HG02759 (cell line): ENCODE measurements at regions not wholly inside any gene's neighbourhood (a gene's known extent, or its start where the extent isn't known, plus 50 kb on each side); places are given as distances from the start of the nearest gene placed in this dataset.
"Not testable (repeated sequence)": the region's sequence is repeated elsewhere in the genome, so short reads cannot be mapped to it uniquely, and the experiment has no call there.

Experiments used
- ATAC-seq: cut with Tn5 transposase; IDR thresholded peaks from one replicate; pipeline ENCODE4 v1.9.1; 2021; ENCODE audit warnings: mild to moderate bottlenecking, moderate library complexity; ENCODE audit not compliant: unreplicated experiment

DNA sequence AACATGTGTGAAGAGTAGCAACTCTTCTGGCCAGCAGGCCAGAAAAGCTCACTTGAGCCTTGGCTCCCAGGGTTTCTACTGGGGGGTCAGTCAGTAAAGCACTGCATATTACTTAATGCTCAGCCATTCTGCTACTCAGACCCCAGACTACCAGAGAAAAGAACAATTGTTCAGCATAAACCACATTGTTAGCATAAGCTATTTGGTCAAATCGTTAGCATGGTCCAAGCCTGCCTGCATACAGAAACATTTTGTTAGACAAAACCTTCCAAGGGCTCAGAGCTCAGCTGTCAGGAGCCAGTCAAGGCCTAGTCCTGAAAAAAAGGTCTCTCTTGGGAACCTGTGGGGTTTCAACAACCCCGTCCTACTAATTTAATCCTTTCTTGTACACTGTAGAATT, 449.3 kb downstream of the PRR16 start:
- ATAC-seq = no peak

DNA sequence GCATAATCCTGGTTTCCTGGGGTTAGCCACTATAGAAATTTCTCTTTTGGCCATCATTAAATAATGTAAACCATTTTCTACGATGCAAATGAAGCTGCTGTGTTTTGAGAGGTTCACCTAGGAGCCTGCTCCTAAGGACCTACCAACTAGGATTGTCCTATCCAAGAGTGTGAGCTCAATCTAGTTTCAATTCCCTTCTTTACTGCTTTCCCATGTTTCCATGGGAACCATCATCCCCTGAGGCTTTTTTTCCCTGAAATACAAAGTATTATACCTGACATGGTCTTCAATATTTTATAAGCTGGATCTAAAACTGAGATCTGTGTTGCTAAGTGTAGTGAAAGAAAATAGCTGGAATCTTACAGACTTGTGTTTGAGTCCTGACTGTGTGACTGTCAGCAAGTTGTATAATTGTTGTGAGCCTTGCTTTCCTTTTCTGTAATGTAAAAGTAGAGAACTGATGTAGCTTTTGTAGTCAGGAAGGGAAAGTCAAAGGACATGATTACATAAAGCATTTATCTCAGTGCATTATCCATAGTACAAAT, 453.2 kb downstream of the PRR16 start:
- ATAC-seq = no peak

DNA sequence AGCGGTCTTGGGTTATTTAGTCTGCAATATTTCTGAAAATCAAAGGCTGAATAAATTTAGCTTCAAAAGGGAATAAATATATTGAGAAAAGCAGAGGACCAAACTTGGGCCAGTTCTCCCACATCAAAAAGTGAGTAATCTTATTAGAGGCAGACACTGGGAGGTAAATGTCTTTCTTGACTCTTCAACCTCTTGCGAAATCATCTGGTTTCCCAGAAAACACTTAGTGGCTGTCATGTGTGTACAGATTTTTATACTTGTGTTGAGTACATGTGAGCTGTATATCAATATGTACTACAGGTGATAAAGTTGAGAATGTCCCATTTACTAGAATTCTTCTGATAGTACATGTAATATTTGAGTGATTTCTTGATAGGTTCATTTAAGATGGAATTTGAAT, 454.9 kb downstream of the PRR16 start:
- ATAC-seq = no peak

DNA sequence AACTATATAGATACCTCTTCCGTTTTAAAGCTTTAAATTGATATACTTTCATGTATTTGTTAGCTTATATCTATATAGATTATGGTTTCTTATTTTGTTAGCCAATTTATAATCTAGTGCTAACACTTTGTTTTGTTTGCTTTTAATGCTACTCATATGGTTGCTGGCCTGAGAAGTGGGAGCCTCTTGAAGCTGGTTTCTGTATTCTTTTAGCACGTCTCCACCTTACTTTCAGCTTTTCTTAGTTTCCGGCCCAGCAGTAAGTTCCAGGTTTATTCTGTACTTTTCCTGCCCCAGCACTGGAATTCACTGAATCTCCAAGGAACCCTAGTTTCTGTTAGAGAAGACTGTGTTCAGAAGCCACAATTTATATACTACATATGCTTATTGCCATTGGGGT, 458.9 kb downstream of the PRR16 start:
- no peak for ATAC-seq

DNA sequence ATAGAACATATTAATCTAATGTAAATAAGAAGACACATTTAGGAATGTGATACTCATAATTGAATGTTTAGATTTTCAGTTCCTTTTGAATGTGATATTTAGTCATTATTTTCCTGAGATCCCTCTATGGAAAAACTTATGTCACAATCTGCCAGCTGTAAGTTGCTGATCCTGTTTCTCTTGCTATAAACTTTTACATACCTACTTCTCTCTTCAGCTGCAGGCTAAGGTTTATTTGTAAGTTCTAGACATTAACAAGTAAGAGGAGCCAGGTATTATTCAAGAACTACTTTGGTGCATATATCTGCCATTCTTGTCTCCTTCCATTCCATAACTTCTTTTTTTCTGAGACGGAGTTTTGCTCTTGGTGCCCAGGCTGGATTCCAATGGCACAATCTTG, 462.4 kb downstream of the PRR16 start:
- ATAC-seq = no peak

DNA sequence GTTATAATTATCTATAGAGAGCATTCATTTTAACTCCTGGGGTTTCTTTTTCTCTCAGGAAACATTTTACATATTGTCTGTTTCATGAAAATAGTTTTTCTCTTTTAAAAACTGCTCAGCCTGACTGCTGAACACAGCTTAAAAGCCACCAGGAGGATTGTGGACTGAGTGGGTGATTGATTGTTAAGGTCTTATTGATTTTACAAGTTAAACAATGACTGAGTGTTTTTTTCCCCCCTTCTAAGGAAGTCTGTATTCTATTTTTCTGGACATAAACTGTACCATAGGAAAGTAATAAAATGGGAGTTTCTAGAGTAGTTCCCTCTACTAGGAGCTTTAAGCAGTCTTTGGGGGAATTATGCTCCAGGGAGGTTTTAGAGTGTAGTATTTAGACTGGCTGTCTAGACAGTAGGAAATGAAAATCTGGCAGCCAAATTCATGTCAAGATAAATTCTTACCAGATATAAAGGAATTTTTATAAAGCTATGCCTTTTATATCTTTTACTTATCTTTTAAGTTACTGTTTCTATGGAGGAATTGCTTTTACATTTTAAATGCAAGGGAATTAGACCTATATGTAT, 463.9 kb downstream of the PRR16 start:
- ATAC-seq = no peak

DNA sequence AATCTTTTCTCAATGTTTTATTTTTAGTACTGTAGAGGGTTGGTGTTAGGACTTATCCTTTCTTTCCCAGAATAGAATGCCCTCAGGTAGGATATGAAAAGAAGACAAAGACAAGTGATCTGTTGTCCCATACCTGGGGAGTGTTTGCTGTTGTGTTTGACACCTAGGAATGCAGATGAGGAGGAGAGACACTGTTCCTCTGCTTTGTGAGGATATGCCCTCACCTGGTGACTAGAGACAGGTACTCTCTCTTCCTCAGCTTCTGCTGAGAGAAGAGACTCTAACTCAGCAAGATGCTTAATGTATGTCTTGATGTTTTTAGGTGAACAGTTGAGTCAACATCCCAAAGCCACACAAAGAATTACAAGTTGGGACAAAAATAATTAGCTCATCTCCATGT, 468.4 kb downstream of the PRR16 start:
- ATAC-seq = no peak

DNA sequence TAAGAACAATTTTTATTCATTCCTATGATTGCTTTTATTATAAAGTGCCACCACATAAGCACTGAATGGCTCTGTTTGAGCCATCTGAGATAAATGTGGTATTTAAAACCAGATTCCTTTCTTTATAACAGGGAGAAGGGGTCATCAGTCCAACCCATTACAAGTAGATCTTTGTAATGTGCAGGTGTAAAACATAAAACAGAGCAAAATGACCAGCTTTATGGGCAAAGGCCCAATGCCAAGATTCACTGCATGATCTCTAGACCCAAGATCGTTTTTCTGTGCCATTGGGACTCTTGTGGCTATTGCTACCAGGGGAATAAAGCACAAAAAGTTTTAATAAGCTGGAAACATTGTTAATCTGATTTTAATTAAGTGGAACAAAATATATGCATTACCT, 469.9 kb downstream of the PRR16 start:
- no peak for ATAC-seq

DNA sequence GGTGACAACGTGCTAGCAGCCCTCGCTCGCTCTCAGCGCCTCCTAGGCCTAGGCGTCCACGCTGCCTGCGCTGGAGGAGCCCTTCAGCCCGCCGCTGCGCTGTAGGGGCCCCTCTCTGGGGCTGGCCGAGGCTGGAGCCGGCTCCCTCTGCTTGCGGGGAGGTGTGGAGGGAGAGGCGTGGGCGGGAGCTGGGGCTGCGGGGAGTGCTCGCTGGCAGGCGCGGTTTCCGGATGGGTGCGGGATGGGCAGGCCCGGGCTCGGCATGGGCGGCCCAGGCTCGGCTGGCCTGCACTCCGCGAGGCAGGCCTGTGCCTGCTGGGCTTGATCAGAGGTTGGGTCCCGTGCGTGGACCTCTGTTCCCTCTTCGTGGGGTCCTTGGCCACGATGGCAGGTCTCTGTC, 472.6 kb downstream of the PRR16 start:
- ATAC-seq = no peak

DNA sequence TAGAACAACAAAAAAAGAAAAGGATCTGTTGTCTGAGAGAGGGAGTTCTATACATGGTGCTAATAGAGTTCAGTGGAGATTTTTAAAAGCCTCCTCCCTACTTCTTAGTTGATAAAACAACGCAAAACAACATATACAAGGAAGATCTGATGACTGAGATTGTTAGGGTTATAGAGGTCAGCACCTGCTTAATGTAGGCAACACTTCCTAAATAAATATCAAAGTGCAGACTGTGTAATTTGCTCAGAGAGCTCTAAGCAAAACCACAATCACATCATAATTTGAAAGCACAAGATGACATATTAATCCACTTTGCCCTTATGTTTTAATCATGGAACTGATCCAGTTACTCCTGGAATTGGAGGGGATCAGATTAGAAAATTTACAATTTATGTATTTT, 474.5 kb downstream of the PRR16 start:
- ATAC-seq = no peak

DNA sequence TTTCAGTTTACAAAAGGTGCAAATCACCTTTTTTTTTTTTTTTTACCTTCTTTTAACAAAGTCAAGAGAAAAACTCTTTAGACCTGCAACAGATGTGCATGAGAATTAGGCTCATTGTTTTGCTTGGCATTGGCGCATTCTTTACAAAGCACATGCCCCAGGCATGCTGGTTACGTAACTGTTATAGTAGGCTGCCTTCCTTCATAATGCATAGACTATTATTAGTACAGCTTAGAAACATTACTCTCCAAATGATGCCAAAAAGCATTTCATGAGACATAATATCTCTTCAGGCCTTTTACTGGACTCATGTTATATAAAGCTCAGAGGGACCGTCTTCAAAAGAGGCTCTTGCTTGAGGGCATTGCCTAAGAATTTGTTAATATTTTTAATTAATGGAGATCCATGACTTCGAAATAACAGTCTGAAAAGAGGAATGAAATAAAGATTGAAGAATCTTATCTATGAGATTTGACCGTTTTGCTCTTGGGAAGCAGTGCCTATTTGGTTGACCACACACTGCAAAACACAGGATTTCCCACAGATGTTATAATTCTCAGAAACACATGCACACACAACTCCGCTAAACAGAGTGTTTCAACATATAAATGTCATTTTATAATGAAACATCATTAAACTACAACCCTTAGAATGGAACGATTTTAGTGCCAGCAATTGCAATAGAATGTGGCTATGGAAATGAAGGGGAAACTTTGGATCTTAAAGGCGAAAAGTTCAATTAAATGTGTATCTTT, 478.7 kb downstream of the PRR16 start:
- no peak for ATAC-seq

DNA sequence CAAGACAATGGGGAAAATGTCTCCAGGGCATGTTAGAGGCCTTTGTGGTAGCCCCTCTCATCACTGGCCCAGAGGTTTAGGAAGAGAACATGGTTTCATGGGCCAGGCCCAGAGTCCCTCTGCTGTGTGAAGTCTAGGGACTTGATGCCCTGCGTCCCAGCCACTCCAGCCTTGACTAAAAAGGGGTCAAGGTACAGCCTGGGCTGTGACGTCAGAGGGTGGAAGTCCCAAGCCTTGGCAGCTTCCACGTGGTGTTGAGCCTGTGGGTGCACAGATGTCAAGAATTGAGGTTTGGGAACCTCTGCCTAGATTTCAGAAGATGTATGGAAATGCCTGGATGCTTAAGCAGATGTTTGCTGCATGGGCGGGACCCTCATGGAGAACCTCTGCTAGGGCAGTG, 485.5 kb downstream of the PRR16 start:
- ATAC-seq = not testable (repeated sequence)

DNA sequence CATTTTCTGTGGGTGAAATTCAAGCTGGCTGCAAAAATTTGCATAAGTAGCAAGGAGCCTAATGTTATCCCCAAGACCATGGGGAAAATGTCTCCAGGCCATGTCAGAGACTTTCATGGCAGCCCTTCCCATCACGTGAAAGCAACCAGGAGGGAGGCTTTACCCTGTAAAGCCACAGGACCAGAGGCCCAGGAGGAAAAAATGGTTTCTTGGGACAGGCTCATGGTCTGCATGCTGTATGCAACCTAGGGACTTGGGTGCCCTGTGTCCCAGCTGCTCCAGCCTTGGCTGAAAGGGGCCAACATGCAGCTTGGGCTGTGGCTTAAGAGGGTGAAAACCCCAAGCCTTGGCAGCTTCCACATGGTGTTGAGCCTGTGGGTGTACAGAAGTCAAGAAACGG, 489.3 kb downstream of the PRR16 start:
- not testable (repeated sequence) for ATAC-seq

DNA sequence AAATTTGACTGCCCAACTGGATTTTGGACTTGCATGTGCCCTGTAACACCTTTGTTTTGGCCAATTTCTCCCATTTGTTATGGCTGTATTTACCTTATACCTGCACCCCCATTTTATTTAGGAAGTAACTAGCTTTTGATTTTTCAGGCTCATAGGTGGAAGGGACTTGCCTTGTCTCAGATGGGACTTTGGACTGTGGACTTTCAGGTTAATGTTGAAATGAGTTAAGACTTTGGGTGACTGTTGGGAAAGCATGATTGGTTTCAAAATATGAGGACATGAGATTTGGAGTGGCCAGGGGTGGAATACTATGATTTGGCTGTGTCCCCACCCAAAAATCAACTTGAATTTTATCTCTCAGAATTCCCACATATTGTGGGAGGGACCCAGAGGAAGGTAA, 490.2 kb downstream of the PRR16 start:
- ATAC-seq = no peak

DNA sequence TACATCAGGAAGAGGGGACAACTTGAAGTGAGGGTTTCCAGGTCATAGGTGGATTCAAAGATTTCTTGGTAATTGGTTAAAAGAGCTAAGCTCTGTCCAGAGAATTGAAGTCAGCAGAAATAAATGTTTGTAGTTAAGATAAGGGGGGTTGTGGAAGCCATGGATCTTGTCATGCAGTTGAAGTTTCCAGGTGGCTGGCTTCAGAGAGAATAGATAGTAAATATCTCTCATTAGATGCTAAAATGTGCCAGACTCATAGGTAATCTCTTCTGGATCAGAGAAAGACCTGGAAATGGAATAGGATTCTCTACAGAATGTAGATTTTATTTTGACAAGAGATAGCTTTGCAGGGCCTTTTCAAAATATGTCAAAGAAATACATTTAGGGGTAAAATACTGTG, 491.7 kb downstream of the PRR16 start:
- ATAC-seq = no peak

DNA sequence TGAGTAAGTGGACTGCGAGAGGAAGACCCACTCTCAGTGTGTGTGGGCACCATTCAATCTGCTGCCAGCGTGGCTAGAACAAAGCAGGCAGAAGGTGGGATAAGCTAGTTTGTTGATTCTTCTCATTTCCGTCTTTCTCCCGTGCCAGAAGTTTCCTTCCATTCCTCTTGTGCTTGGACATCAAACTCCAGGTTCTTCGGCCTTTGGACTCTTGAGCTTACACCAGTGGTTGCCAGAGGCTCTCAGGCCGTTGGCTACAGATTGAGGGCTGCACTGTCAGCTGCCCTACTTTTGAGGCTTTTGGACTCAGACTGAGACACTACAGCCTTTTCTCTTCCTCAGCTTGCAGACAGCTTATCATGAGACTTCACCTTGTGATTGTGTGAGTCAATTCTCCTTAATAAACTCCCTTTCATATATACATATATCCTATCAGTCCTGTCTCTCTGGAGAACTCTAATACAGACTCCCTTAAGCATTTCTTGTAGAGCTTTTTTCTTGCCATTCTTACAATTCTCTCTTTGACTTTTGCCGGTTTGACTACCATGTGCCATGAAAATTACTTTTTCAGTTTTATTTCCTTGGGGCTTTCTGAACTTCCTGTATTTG, 494.9 kb downstream of the PRR16 start:
- ATAC-seq = no peak

DNA sequence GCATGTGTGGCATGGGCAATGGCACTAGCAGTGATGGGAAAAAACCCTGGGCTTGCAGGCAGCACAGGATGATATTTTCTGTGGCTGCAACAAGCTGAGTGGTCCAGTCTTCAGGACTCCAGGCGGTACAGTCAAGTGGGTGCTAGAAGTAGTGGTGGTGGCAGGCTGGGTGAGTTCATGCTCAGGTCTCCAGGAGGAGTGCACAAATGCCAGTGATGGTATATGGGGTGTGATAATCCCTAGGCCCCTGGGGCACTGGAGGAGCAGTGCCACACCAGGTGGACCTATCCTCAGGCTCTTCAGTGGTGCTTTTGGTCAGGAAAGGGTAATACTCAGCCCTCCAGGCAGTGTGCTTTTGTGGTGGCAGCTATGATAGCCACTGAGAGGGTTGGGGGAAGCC, 496.4 kb downstream of the PRR16 start:
- no peak for ATAC-seq

DNA sequence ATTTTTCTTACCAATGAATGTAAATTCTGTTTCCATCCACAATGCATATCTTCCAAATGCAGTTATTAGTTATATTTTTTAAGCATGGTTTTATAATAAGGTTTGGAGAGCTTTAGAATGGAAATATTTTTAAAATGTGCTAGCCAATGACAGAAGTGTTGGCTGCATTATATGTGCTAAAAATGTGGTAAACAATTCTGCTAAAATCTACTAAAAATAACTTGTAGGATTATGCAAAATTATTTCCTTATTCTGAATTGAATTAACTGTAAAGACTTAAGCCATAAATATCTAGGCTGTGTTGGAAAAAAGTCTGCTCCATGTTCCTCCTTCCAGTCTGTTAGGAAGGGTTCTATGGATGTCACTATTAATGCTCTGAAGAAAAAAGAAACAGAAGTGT, 503.3 kb downstream of the PRR16 start:
- no peak for ATAC-seq

DNA sequence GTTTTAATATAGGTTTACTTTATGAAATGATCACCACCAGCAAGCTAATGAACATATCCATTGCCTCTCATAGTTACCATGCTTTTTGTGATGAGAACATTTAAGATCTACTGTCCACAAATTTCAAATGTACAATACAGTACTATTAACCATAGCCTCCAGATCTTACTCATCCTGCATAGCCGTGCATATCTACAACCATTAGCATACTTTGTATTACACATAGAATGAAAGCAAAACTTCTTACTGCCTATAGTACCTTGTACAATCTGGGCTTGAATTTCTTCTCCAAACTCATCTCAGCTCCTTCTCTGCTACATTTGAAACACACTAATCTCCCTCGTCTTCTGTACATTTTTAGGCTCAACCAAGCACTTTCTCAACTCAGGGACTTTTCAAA, 510.6 kb downstream of the PRR16 start:
- ATAC-seq = no peak

DNA sequence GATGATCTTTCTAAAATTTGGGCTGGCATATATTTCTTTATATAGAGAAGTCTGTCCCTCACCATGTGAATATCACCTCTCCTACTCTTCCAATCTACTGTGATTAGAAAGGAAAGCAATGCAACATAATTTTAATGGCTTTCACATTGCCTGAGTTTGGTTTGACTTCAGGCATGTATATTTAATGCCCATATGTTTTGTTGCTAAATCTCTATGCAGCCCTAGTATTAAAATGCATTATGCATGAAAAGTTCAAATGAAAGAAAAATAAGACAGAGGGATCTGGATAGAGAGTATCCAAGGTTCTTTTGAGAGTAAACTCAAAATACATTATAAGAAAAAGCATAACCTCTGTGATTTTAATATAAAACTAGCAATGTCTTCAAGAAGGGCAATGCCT, 518.3 kb downstream of the PRR16 start:
- no peak for ATAC-seq

DNA sequence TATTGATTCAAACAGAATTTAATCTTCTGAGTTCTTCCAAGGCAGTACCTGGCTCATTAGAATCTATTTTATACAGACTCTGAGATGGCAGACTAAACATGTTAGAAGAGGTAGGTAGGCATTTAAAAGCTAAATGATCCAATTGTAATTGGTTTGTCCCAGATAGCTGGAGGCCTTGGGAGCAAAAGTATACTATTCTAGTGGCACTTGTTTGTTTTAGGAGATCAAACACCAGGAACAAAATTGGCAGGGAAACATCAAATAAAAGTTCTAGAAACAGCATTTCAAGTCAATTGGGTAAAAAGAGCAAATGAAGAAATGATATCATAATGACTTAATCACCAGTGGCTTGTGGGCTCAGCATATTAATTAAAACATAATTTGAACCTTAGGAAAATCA, 521.4 kb downstream of the PRR16 start:
- ATAC-seq = no peak

DNA sequence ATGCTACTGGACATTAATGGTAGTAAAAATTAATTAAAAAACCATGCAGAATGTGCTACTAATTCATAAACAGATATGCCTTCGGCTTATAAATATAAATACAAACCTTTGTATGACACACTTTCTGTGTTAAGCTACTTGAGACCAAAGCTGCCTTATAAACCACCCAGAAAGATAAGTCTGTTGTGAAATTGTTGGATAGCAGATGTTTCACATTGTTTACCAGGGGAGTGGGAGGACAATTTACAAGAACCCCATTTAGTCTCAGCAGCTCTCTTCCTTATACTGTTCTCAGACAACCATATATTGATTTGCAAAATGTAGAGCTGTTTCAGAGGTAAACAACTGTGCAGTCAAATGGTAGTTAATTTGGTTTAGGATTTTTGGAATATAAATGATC, 524.4 kb downstream of the PRR16 start:
- no peak for ATAC-seq
